ENCODE measurements at regions not wholly inside any gene's neighbourhood (a gene's known extent, or its start where the extent isn't known, plus 50 kb on each side); places are given as distances from the start of the nearest gene placed in this dataset.
"Not testable (repeated sequence)": the region's sequence is repeated elsewhere in the genome, so short reads cannot be mapped to it uniquely, and the experiment has no call there.

DNA sequence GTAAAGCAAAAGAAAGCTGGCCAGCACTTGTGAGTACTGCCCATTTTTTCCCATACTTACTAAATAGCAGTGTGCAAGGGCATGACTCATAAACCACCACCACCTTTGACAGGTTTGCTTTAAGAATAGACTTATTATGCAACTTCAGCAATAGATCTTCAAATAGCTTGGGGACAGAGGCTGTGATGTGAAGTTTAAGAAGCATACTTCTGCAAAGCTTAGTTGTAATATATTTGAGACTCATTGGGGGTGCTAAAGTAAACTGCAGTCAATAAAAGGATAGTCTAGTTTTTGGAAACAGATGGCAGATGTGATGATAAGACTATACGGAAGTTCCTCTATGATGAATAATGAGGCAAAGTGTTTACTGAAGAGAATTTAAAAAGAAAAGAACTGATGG, 210.0 kb downstream of the PLA2G4A start:
- peak; percentile 7 for DNase-seq (ENCODE audit: low read depth)
- H3K4me3 ChIP-seq (ENCODE audit: low read depth, low read length) = no peak overlapping the region

DNA sequence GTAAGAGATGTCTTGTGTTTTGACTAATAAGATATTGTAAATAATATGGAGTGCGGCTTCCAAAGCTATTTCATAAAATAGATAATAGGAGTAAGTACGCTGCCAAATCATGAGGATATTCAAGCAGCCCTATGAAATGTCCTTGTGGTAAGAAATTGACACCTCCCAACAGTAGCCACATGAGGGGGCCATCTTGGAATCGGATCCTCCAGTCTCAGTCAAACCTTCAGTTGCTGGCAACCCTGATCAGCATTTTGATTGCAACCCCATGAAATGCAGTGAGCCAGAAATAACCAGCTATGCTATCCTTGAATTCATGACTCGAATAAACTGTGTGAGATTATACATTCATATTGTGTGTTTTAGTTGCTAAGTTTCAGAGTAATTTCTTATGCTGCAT, 212.4 kb downstream of the PLA2G4A start:
- H3K4me3 ChIP-seq (ENCODE audit: low read depth, low read length) = no peak overlapping the region
- DNase-seq (ENCODE audit: low read depth) = no peak

DNA sequence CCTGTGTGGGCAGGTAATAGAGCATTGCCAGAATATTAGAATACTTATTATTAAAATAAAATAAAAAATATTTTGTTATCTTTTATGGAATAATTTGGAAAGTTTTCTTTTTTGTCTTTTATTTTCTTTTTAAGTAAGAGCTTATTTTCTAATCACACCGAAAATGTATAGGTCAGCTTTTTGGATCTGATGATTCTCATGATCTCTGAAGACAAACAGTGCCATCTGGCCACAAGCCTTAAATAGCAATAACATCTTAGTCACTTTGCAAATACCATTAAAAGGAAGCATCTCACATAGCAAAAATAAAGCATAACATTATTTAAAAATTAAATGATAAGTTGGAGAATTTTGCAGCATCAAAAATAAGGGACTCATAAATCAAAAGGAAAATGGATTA, 213.8 kb downstream of the PLA2G4A start:
- no peak for DNase-seq (ENCODE audit: low read depth)
- no peak overlapping the region for H3K4me3 ChIP-seq (ENCODE audit: low read depth, low read length)

DNA sequence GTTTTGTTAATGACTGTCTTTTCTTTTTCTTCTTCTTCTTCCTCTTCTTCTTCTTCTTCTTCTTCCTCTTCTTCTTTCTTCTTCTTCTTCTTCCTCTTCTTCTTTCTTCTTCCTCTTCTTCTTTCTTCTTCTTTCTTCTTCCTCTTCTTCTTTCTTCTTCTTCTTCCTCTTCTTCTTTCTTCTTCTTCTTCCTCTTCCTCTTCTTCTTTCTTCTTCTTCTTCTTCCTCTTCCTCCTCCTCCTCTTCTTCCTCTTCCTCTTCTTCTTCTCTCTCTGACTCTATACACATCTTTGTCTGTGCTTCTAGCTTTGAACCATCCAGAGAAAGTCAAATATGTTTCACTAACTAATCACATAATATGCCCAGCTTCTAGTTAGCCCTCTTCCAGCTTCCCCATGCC, 214.7 kb downstream of the PLA2G4A start:
- not testable (repeated sequence) for H3K4me3 ChIP-seq (ENCODE audit: low read depth, low read length)

DNA sequence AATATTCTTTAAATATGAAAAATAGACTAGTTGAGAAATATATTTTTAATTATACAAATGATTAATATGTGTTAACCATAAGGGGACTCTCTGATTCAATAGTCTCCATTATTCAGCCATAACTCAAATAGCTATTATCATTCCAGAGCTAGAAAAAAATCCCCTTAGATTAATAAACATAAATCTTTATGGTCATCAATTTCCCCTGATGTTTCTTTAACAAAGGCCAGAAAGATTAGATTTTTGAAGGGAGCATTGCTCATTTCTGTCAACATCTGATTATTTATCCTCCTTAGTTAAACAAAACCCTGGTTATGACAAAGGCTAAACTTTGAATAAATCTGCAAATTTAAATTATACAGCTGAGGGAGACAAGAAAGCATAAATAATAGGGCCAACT, 215.7 kb downstream of the PLA2G4A start:
- no peak overlapping the region for H3K4me3 ChIP-seq (ENCODE audit: low read depth, low read length)
- no peak for DNase-seq (ENCODE audit: low read depth)

More for the DNA sequence above, 214.7 kb downstream of the PLA2G4A start:
- DNase-seq (ENCODE audit: low read depth) = not testable (repeated sequence)

DNA sequence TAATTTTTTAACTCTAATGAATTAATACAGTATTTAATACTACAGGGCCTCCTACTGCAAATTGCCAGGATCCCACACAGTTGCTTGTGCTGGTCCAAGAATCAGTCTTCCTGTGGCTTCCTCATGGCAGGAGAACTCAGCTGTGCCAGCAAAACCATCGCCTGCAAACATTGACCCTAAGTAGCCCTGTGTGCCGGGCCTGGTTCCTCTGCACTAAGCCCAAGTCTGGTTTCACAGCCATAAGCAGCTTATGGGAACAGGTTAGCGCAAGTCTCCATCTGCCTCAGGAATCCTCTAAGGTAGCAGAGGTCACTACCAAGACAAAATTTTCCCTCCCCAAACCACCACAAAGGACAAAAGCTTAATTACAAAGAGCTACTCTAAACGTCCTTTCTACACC, 216.6 kb downstream of the PLA2G4A start:
- DNase-seq (ENCODE audit: low read depth) = no peak
- H3K4me3 ChIP-seq (ENCODE audit: low read depth, low read length) = no peak overlapping the region

DNA sequence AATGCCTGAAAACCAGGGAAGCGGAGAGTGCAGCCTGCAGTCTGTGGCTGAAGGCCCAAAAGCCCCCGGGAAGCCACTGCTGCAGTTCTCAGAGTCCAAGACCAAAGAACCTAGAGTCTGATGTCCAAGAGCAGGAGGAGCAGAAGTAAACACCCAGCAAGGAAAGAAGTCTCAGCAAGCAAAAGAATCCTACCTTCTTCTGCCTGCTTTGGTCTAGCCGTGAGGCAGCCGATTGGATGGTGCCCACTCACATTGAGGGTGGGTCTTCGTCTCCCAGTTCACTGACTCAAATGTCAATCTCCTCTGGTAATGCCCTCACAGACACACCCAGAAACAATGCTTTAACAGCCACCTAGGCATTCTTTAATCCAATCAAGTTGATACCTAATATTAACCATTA, 217.5 kb downstream of the PLA2G4A start:
- DNase-seq (ENCODE audit: low read depth) = no peak
- H3K4me3 ChIP-seq (ENCODE audit: low read depth, low read length) = no peak overlapping the region

DNA sequence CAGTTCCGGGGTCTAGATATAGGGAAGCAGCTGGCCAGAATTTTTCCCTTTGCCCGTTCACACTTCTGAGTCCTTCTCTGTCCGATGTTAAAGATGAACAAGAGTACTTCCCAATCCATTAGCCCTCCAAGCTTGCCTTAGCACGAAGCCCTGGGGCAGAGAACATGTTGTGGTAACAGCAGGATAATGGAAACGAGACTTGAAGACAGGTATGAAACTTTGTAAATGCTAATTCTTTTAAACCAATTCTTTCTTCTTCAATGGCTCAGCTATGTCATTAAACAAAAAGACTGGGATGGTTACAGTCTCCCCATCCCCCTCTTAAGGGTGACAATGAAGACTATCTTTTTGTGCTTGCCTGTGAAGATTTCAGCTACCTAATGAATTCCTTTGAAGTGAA, 218.5 kb downstream of the PLA2G4A start:
- no peak for DNase-seq (ENCODE audit: low read depth)
- H3K4me3 ChIP-seq (ENCODE audit: low read depth, low read length) = no peak overlapping the region

DNA sequence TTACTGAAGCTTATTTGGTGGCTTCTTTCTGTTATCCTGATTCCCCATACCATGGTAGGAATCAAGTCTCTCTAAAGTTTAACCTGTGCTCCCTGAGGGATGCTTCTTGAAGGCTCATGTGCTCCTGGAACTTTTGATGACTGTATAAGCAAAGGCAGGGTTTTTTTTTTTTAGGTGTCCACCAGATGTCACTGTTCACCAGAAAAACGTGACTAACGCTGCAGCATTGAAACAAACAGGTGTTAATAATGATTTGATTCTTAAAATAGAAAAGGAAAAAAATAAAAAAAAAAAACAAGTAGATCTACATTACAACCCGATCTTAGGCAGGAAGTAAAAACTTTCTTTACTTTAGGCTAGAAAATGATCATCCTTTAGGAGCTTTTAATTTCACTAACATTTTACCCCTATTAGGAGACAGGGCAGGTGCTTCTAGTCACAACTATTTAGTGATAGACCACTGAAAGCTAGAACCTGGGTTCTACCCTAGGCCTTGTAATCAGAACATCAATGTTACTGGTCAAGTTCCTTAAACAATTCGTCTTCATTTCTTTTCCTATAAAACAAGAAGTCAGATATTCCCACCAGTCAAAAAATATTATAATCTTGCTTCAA, 223.0 kb downstream of the PLA2G4A start:
- no peak for DNase-seq (ENCODE audit: low read depth)
- no peak overlapping the region for H3K4me3 ChIP-seq (ENCODE audit: low read depth, low read length)

DNA sequence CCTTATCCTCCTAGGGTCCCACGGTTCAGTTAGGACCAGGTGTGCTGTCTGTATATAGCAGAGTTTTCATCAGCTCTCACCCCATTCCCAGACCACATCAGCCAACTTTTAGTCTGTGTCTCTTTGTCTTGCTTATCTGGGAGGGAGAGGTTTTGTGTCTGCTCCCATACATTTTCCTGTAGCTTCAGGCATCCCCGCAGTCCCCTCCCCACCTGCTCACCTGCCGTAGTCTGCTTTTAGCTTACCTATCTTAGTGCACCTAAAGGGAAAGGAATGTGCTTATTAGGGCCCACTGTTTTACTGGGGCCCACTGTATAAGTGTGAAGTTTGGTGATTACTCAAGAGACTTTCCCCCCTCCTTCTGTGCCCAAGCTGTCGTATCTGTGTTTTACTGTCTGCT, 225.1 kb downstream of the PLA2G4A start:
- DNase-seq (ENCODE audit: low read depth) = no peak
- H3K4me3 ChIP-seq (ENCODE audit: low read depth, low read length) = no peak overlapping the region

DNA sequence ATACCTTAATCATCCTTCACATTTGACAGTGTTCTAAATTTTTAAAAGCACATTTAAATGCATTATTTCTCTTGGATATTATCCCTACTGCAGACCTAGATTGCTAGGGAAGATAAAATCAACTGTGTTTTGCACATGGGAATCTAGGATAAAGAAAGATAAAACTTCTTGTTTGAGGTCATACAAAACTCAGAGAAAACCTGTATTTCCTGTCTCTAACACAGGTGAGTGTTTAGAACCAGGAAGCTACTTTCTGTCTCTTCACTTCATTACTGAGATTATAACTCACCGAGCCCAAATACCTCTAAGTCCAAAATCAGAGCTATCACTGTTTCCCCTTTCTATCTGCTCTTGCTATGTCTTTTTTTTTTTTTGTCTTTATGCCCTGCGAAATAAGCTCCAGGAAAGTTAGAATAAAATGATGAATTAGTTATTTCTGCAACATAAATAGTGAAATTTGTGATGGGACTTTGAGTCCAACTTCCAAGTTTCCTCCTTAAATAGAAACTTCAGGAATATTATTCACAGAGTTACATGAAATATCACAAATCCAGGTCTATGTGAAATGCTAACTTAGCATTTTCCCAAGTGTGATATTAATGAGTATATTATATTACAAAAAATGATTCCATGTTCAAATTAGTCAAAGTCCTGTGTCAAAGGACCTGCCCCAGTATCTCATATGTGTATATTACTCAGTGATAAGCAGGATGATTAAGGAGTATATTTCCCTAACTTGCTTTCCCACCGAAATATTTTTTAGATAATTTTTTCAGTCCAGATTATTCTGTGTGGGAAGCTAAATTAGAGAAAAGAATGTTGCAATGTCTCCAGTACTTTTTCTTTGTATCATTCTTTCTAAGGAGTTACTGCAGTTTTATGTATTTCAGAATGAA, 226.4 kb downstream of the PLA2G4A start:
- H3K4me3 ChIP-seq (ENCODE audit: low read depth, low read length) = no peak overlapping the region
- DNase-seq (ENCODE audit: low read depth) = no peak

DNA sequence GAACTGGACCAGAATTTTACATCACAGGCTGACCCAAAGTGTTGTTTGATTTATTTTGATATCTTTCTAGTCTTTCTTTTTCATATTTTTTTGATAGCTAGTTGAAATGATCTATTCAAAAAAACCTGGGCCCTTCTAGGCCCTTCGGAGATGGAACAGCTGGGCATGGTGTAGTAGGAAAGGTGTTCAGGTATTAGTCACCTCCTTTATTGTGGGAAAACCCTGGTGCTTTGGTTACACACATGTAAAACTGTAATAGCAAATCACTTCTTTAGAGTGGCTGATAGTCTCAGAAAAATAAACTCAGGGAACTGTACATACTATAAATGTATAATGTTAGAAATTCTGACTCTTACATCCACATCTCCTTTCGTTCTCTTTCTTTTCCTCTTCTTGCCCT, 234.5 kb downstream of the PLA2G4A start:
- no peak overlapping the region for H3K4me3 ChIP-seq (ENCODE audit: low read depth, low read length)
- no peak for DNase-seq (ENCODE audit: low read depth)

DNA sequence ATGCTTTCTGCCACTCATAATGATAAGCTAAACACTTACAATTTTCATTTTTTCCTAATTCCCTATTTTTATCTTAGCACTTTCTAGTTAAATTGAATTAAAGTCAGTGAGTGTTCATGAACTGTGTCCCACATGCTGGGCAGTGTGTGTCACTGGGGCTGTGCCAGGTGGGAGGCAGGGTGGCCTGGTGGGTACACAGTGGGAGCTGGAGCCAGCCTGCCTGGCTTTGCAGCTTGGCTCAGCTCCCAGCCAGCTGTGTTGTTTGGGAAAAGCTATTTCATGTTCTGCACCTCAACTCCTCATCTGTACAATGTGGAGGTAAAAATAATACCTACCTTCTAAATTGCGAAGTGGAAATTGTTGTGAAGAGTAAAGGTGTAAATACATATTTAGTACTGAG, 238.4 kb downstream of the PLA2G4A start:
- no peak for DNase-seq (ENCODE audit: low read depth)
- H3K4me3 ChIP-seq (ENCODE audit: low read depth, low read length) = no peak overlapping the region

DNA sequence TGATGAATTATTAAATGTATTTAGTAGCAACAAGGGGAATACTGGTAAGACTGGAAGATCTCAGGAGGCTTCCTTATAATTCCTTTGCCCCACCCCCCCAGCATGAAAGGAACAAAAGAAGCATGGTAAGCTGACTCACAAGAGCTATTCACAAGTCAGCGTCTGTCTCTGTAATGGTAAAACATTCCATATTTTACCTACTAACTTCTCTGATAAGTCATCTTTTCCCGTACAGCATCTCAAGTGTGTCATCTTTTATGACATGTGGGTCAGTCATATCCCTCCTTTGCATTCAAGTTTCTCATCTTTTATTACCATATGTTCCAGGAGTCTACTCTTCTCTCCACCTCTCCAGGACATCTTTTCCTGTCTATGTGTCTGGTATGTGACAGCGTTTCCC, 241.3 kb downstream of the PLA2G4A start:
- no peak overlapping the region for H3K4me3 ChIP-seq (ENCODE audit: low read depth, low read length)
- DNase-seq (ENCODE audit: low read depth) = no peak

DNA sequence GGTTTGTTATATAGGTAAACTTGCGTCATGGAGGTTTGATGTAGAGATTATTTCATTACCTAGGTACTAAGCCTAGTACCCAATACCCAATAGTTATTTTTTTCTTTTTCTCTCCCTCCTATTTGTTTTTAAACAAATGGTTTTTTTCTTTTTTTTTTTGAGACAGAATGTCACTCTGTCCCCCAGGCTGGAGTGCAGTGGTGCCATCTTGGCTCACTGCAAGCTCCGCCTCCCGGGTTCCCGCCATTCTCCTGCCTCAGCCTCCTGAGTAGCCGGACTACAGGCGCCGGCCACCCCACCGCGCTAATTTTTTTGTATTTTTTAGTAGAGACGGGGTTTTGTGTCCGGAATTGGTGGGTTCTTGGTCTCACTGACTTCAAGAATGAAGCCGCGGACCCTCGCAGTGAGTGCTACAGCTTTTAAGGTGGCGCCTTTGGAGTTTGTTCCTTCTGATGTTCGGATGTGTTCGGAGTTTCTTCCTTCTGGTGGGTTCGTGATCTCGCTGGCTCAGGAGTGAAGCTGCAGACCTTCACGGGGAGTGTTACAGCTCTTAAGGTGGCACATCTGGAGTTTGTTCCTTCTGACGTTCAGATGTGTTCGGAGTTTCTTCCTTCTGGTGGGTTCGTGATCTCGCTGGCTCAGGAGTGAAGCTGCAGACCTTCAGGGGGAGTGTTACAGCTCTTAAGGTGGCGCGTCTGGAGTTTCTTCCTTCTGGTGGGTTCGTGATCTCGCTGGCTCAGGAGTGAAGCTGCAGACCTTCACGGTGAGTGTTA, 243.7 kb downstream of the PLA2G4A start:
- not testable (repeated sequence) for DNase-seq (ENCODE audit: low read depth)
- H3K4me3 ChIP-seq (ENCODE audit: low read depth, low read length) = peak overlapping the region; percentile 32

DNA sequence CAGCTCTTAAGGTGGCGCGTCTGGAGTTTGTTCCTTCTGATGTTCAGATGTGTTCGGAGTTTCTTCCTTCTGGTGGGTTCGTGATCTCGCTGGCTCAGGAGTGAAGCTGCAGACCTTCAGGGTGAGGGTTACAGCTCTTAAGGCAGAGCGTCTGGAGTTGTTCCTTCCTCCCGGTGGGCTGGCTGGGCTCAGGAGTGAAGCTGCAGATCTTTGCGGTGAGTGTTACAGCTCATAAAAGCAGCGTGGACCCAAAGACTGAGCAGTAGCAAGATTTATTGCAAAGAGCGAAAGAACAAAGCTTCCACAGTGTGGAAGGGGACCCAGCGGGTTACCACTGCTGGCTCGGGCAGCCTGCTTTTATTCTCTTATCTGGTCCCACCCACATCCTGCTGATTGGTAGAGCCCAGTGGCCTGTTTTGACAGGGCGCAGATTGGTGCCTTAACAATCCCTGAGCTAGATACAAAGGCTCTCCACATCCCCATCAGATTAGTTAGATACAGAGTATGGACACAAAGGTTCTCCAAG, 244.3 kb downstream of the PLA2G4A start:
- peak overlapping the region; percentile 32 for H3K4me3 ChIP-seq (ENCODE audit: low read depth, low read length)
- DNase-seq (ENCODE audit: low read depth) = not testable (repeated sequence)

DNA sequence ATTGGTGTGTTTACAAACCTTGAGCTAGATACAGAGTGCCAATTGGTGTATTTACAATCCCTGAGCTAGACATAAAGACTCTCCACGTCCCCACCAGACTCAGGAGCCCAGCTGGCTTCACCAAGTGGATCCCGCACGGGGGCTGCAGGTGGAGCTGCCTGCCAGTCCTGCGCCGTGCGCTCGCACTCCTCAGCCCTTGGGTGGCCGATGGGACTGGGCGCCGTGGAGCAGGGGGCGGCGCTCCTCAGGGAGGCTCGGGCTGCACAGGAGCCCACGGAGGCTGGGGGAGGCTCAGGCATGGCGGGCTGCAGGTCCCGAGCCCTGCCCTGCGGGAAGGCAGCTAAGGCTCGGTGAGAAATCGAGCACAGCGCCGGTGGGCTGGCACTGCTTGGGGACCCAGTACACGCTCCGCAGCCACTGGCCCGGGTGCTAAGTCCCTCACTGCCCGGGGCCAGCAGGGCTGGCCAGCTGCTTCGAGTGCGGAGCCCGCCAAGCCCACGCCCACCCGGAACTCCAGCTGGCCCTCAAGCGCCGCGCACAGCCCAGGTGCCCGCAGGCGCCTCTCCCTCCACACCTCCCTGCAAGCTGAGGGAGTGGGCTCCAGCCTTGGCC, 245.0 kb downstream of the PLA2G4A start:
- DNase-seq (ENCODE audit: low read depth); H3K4me3 ChIP-seq (ENCODE audit: low read depth, low read length): not testable (repeated sequence)

DNA sequence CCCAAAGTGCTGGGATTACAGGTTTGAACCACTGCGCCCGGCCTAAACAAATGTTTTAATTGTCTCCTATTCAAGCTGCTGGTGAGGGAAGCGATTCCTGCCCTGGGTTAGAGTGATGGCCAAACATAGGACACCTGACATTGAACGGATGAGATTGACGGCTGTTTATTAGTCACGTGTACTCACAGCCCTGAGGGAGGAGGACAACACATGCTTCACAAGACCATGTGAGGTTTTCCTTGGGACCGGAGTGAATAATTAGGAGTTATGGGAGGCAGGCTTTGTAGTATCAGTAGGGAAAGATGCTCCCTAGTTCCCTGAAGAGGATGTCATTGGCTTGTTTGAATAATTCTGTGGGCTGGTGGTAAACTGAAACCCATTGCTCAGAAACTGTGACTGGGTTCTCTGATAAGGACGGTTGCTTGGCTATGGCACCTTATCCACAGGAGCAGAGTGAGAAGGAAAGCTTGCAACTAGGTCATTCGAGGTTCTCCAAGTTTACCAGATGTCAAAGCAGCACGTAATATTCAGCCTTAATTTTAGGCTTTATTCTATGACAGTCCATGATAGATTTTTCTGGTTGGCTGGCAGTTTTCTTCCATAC, 245.8 kb downstream of the PLA2G4A start:
- H3K4me3 ChIP-seq (ENCODE audit: low read depth, low read length) = no peak overlapping the region
- DNase-seq (ENCODE audit: low read depth) = no peak

DNA sequence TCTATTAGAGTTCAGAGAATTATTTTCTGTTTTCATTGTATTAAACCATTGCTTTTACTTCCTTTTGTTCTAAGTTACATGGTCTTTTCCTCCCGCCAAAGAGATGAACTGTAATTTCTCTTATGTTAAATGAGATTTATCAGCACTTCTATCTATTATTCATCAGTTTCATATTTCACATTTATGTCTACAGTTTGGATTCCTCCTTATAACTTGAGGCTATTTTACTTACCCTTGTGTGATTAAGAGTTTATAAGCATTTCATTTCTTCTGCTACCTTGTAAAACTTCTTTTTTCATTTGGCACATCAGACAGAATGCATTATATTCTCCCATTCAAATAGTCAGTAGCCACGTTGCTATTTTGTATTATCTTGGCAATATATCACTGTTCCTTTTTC, 248.2 kb downstream of the PLA2G4A start:
- H3K4me3 ChIP-seq (ENCODE audit: low read depth, low read length) = no peak overlapping the region
- no peak for DNase-seq (ENCODE audit: low read depth)

All from skeletal muscle cell (primary cell).